Smooth muscle cell (in vitro differentiated cells): ENCODE measurements at regions not wholly inside any gene's neighbourhood (a gene's known extent, or its start where the extent isn't known, plus 50 kb on each side); places are given as distances from the start of the nearest gene placed in this dataset.

Experiments
- DNase-seq: peaks from one replicate; lab custom pipeline; 2025; ENCODE audit not compliant: unreplicated experiment; lab: John Stamatoyannopoulos, UW
- H2AFZ ChIP-seq: fragments of 200-600 bp; sonication (generic); 2 replicates; pipeline ENCODE4 v1.6.0; 2016; ENCODE audit warnings: antibody characterized with exemption, low read depth, mild to moderate bottlenecking
- H3F3A ChIP-seq: fragments of 200-600 bp; sonication (generic); 2 replicates; pipeline ENCODE4 v1.6.0; 2017; ENCODE audit warnings: antibody characterized with exemption, low read depth
- H3K27ac ChIP-seq: fragments of 200-600 bp; sonication (generic); 2 replicates; pipeline ENCODE4 v1.5.1; 2016; ENCODE audit warnings: low read depth, mild to moderate bottlenecking
- H3K27me3 ChIP-seq: fragments of 200-600 bp; sonication (generic); 2 replicates; pipeline ENCODE4 v1.6.1; 2016; ENCODE audit warnings: low read depth, mild to moderate bottlenecking
- H3K36me3 ChIP-seq: fragments of 200-600 bp; sonication (generic); 2 replicates; pipeline ENCODE4 v1.5.1; 2016; ENCODE audit warnings: low read depth
- H3K4me1 ChIP-seq: fragments of 200-600 bp; sonication (generic); 2 replicates; pipeline ENCODE4 v1.5.1; 2016; ENCODE audit warnings: low read depth
- H3K4me2 ChIP-seq: fragments of 200-600 bp; sonication (generic); 2 replicates; pipeline ENCODE4 v1.6.0; 2016; ENCODE audit warnings: mild to moderate bottlenecking
- H3K4me3 ChIP-seq: fragments of 200-600 bp; sonication (generic); 2 replicates; pipeline ENCODE4 v1.5.1; 2016; ENCODE audit warnings: mild to moderate bottlenecking
- H3K79me2 ChIP-seq: fragments of 200-600 bp; sonication (generic); 2 replicates; pipeline ENCODE4 v1.6.0; 2016; ENCODE audit warnings: low read depth, mild to moderate bottlenecking
- H3K9ac ChIP-seq: fragments of 200-600 bp; sonication (generic); 2 replicates; pipeline ENCODE4 v1.6.0; 2016; ENCODE audit warnings: low read depth
- H3K9me3 ChIP-seq: fragments of 200-600 bp; sonication (generic); replicated peaks from 2 replicates; pipeline ENCODE4 v1.5.1; 2016; ENCODE audit warnings: low read depth
- H4K20me1 ChIP-seq: fragments of 200-600 bp; sonication (generic); 2 replicates; pipeline ENCODE4 v1.6.0; 2016; ENCODE audit warnings: low read depth
- CTCF ChIP-seq: fragments of 200-600 bp; sonication (generic); IDR thresholded peaks from 2 replicates; pipeline ENCODE4 v1.5.1; 2017; ENCODE audit warnings: borderline replicate concordance, mild to moderate bottlenecking, antibody characterized with exemption; ENCODE audit not compliant: insufficient read depth, poor library complexity, severe bottlenecking
- WGBS: methylation state at CpG from one replicate; pipeline ENCODE4 v1.1.7; 2016; ENCODE audit warnings: low lambda C conversion rate; 5-methylcytosine and 5-hydroxymethylcytosine counted together

DNA sequence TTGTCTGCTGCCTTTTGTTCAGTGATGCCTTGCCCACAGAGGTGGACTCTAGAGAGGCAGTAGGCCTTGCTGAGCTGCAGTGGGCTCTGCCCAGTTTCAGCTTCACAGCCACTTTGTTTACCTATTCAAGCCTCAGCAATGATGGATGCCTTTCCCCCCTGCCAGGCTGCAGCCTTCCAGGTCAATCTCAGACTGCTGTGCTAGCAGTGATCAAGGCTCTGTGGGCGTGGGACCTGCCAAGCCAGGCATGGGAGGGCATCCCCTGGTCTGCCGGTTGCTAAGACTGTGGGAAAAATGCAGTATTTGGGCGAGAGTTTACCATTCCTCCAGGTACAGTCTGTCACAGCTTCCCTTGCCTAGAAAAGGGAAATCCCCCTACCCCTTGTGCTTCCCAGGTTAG lies 175.2 kb upstream of the PBDC1 start:
- Histone ChIP-seq H3K9ac (no peak overlapping the region), H3K4me3 (no peak overlapping the region), H3K4me1 (no peaks in the 10 kb centered on the region), H3K27ac (no peak overlapping the region), H4K20me1 (no peaks in the 10 kb centered on the region), H3K27me3 (no peaks in the 10 kb centered on the region), H3K9me3 (peaks cover 4% of the 10 kb centered on the region), H3F3A (no peaks in the 10 kb centered on the region), H2AFZ (no peak overlapping the region), H3K79me2 (no peaks in the 10 kb centered on the region), H3K36me3 (no peaks in the 10 kb centered on the region), H3K4me2 (no peak overlapping the region)
- 73% methylated on average over 3 of the region's 3 CpGs for WGBS
- no peak for DNase-seq
- no peak for TF ChIP-seq CTCF

DNA sequence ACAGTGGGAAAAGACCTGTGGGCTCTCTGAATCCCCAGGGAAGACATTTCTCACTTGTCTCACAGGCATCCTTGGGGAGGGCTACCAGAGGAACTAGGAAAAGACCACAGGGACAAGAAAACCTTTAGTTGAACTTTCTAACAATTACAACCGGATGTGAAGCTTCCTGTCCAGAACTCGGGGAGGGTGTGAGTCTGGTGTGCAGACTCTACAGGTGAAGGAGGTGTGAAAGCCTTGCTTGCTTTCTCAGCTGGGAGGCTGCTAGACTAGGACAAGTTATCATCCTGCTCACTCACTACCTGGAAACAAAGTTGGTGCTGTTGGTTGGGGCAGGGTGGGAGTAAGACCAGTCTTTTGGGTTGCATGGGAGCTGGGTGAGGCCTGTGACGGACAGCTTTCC lies 158.5 kb upstream of the PBDC1 start:
- H3K4me1 ChIP-seq, result no peaks in the 10 kb centered on the region
- no peak overlapping the region for H3K4me2 ChIP-seq
- H3F3A ChIP-seq, result no peaks in the 10 kb centered on the region
- no peak overlapping the region for H3K4me3 ChIP-seq
- no peak for DNase-seq
- H3K27ac ChIP-seq, result no peak overlapping the region
- no peaks in the 10 kb centered on the region for H3K36me3 ChIP-seq
- H4K20me1 ChIP-seq, result no peaks in the 10 kb centered on the region
- H3K9ac ChIP-seq, result no peak overlapping the region
- H3K79me2 ChIP-seq, result no peaks in the 10 kb centered on the region
- H3K9me3 ChIP-seq, result peaks cover 10% of the 10 kb centered on the region
- H2AFZ ChIP-seq, result no peak overlapping the region
- no peaks in the 10 kb centered on the region for H3K27me3 ChIP-seq
- no peak for TF ChIP-seq CTCF
- WGBS, result 81% methylated on average over 3 of the region's 3 CpGs

DNA sequence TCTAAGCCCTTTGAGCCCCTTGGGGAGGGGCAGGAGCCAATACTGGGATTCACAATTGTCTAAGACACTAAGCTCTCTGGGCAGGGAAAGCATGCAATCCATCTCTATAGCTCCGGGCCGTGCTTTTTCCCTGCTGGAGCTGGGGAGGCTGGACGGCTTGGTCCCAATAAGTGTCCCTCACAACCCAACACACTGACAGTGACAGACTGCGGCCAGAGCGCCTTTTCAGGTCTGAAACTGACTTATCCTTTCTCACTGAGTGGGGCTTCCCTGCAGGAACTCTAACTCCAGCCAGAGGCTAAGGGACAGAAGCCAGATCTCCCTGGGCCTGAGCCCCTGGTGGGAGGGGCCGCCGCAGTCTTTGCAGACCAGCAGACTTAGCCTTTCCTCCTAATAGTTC lies 146.6 kb upstream of the PBDC1 start:
- H3K79me2 ChIP-seq, result no peaks in the 10 kb centered on the region
- H2AFZ ChIP-seq, result no peak overlapping the region
- no peak overlapping the region for H3K27ac ChIP-seq
- no peaks in the 10 kb centered on the region for H3K27me3 ChIP-seq
- H3K4me1 ChIP-seq, result no peaks in the 10 kb centered on the region
- no peak for DNase-seq
- no peaks in the 10 kb centered on the region for H3K9me3 ChIP-seq
- no peak for TF ChIP-seq CTCF
- no peaks in the 10 kb centered on the region for H3F3A ChIP-seq
- H3K4me2 ChIP-seq, result no peak overlapping the region
- H3K4me3 ChIP-seq, result no peak overlapping the region
- WGBS, result 95% methylated on average over 7 of the region's 7 CpGs
- H3K9ac ChIP-seq, result no peak overlapping the region
- no peaks in the 10 kb centered on the region for H3K36me3 ChIP-seq
- no peaks in the 10 kb centered on the region for H4K20me1 ChIP-seq

DNA sequence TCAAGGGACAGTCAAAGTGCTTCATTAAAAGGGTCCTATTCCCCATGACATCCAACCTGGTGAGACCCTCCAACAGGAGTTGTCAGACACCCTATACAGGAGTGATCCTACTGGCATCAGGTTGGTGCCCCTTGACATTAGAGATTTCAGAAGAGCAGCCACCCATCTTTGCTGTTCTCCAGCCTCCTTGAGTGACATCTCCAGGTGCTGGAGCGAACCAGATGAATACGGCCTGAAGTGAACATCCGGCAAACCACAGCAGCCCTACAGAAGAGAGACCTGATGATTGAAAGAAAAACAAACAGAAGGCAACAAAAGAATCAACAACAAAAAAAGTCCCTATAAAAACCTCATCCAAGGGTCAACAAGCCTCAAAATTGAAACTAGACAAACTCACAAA lies 146.1 kb upstream of the PBDC1 start:
- no peak overlapping the region for H3K4me3 ChIP-seq
- H3K27ac ChIP-seq, result no peak overlapping the region
- H3K4me2 ChIP-seq, result no peak overlapping the region
- no peaks in the 10 kb centered on the region for H3K27me3 ChIP-seq
- no peaks in the 10 kb centered on the region for H3K9me3 ChIP-seq
- no peaks in the 10 kb centered on the region for H3K36me3 ChIP-seq
- WGBS, result 90% methylated on average over 3 of the region's 3 CpGs
- no peaks in the 10 kb centered on the region for H3K4me1 ChIP-seq
- H3K79me2 ChIP-seq, result no peaks in the 10 kb centered on the region
- H3K9ac ChIP-seq, result no peak overlapping the region
- no peak for DNase-seq
- H4K20me1 ChIP-seq, result no peaks in the 10 kb centered on the region
- no peaks in the 10 kb centered on the region for H3F3A ChIP-seq
- TF ChIP-seq CTCF, result no peak
- H2AFZ ChIP-seq, result no peak overlapping the region
